Activated T-helper 2 cell treated with anti-CD3 and anti-CD28 coated beads, Interferon-gamma antibody, Interleukin-2, Interleukin-4, amounts not matched to agents 10 μg/mL and 5 μg/mL and 100 μg/mL, durations not matched to agents 14 hours and 24 hours and 36 hours (primary cell): ENCODE measurements at regions not wholly inside any gene's neighbourhood (a gene's known extent, or its start where the extent isn't known, plus 50 kb on each side); places are given as distances from the start of the nearest gene placed in this dataset.
"Not testable (repeated sequence)": the region's sequence is repeated elsewhere in the genome, so short reads cannot be mapped to it uniquely, and the experiment has no call there.

ENCODE experiments used
- DNase-seq: peaks from one replicate; pipeline ENCODE4 v3.0.0; 2021; ENCODE audit warnings: low spot score
- H3K27ac Mint-ChIP-seq: one replicate; pipeline ENCODE4 v1.8.0; 2021; ENCODE audit warnings: mixed read lengths
- H3K27me3 Mint-ChIP-seq: one replicate; pipeline ENCODE4 v1.8.0; 2021; ENCODE audit warnings: low read depth, mixed read lengths
- H3K36me3 Mint-ChIP-seq: one replicate; pipeline ENCODE4 v1.8.0; 2021; ENCODE audit warnings: low read depth, mixed read lengths
- H3K4me1 Mint-ChIP-seq: one replicate; pipeline ENCODE4 v1.8.0; 2021; ENCODE audit warnings: low read depth, mixed read lengths
- H3K4me3 Mint-ChIP-seq: one replicate; pipeline ENCODE4 v1.8.0; 2021; ENCODE audit warnings: low read depth, mild to moderate bottlenecking, moderate library complexity, mixed read lengths
- H3K9me3 Mint-ChIP-seq: one replicate; pipeline ENCODE4 v1.8.0; 2021; ENCODE audit warnings: mixed read lengths
- intact Hi-C: fragments of 100-400 bp; cut with micrococcal nuclease; formaldehyde crosslinking; loops from one replicate; pipeline ENCODE4 v1.15.1; 2023

DNA sequence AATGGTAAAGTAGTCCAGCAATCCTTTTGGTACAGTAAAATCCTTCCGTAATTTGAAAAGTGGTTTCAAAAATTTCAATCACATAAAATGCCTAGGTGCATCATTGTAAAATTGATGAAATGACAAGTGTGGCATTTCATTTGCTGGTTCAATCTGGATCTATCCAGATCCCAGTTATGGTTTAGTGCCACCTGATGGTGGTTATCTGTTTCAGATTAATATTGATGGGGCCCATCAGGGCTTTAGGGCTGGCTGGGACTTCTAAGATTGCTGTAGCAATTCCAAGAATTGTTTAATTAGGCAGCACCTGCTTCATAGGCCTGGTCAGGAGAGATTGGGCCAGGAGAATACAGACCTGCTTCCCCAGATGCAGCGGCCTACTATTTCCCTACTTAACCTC, 55.5 kb upstream of the PIK3C3 start:
- Mint-ChIP-seq H3K4me3 (no peak overlapping the region), H3K4me1 (no peaks in the 10 kb centered on the region), H3K27me3 (peaks cover 6% of the 10 kb centered on the region), H3K27ac (no peak overlapping the region), H3K36me3 (no peaks in the 10 kb centered on the region), H3K9me3 (no peaks in the 10 kb centered on the region)
- intact Hi-C loops: no loop called here
- DNase-seq: no peak

DNA sequence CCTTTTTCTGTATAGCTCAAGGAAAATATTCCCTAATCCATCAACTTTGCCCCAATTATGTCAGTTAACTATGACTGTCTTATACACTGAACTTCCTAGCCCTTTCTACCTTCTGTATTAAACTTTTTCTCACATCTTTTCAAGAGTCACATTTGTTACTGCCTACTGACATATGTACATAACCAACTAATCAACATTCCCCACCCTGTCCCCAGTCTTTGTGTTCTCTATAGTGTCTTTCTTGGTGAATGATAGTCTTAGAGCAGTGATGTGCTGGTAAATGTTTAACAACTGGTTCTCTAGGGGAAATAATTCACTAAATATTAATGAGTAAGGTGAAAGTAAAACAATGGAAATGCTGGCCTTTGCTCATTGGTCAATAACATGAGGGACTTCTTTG, 61.6 kb upstream of the PIK3C3 start:
- no peak overlapping the region for H3K4me3 Mint-ChIP-seq
- intact Hi-C loops: no loop called here
- no peaks in the 10 kb centered on the region for H3K36me3 Mint-ChIP-seq
- H3K9me3 Mint-ChIP-seq: no peaks in the 10 kb centered on the region
- H3K4me1 Mint-ChIP-seq: no peaks in the 10 kb centered on the region
- peaks cover 1% of the 10 kb centered on the region for H3K27me3 Mint-ChIP-seq
- H3K27ac Mint-ChIP-seq: no peak overlapping the region
- DNase-seq: no peak

DNA sequence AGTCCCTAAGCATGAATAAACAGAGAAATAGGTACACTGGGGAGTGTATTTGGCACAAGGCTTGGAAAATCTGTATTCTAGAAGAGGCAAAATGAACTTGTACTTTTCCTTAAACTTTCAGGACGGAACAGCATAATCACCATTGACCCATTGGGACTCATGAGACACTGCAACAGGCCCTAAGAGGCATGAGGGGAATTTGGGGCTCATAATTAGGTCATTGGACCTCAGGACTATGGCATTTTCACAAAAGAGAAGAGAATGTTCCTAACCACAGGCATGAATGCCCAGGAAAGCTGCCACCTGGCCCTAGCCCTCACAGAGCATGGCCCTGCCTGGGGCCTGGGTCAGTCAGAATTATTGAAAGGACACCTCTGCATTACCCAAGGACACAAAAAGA, 67.9 kb upstream of the PIK3C3 start:
- Mint-ChIP-seq H3K36me3 (no peaks in the 10 kb centered on the region), H3K27me3 (no peaks in the 10 kb centered on the region), H3K9me3 (no peaks in the 10 kb centered on the region), H3K27ac (no peak overlapping the region), H3K4me1 (no peaks in the 10 kb centered on the region), H3K4me3 (no peak overlapping the region)
- intact Hi-C loops: no loop called here
- no peak for DNase-seq

DNA sequence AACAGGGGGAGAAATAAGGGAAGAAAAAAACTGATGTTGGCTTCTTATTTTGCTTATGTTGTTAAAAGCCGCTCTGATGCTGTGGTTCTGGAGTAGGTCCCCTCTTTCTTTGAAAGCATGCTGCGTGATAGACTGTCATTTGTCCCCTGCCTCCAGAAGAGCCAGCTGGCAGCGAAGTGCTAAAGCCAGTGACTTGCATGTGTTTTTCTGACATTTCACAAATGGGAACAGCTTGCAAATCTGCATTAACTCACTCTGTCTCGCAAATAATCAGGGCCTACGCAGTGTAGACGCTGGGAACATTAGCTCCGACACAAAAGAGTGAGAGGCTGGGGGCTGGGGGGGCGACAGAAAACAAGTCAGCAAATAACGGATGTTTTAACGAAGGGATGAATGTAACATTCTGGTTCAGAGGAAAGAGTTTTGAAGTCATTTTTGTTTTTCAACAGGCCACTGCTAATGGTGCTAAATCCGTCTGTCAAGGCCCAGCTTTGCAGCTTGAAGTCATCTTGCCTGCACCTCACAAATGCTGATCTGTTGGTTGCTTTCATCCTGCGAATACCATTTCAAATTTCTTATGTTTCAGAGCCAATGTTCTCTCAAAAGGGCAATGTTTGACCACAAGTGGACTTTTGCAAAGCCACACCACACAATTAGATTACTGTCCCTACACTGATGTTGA, 68.8 kb upstream of the PIK3C3 start:
- H3K4me1 Mint-ChIP-seq: no peaks in the 10 kb centered on the region
- no peaks in the 10 kb centered on the region for H3K27me3 Mint-ChIP-seq
- H3K36me3 Mint-ChIP-seq: no peaks in the 10 kb centered on the region
- intact Hi-C loops: no loop called here
- no peak overlapping the region for H3K27ac Mint-ChIP-seq
- H3K4me3 Mint-ChIP-seq: no peak overlapping the region
- no peak for DNase-seq
- H3K9me3 Mint-ChIP-seq: no peaks in the 10 kb centered on the region

DNA sequence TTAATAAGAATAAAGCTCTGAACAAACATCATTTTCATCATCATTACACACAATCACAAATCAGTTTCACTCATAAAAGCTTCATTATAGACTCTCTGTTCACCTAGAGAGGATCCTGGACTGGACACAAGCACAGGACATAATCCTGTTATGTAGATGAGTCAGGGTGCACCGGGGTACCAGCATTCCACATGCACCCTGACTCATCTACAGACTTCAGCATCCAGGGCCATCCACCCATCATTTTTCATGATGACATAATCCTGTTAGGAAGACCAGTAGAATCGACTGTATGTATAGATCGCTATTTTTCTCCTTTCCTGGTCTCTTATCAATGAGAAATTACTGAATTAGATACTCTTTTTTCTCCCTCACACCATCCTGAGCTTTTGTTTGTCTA, 73.7 kb upstream of the PIK3C3 start:
- intact Hi-C loops: no loop called here
- DNase-seq: no peak
- Mint-ChIP-seq H3K4me3 (no peak overlapping the region), H3K36me3 (no peaks in the 10 kb centered on the region), H3K27ac (no peak overlapping the region), H3K9me3 (no peaks in the 10 kb centered on the region), H3K27me3 (no peaks in the 10 kb centered on the region), H3K4me1 (no peaks in the 10 kb centered on the region)

DNA sequence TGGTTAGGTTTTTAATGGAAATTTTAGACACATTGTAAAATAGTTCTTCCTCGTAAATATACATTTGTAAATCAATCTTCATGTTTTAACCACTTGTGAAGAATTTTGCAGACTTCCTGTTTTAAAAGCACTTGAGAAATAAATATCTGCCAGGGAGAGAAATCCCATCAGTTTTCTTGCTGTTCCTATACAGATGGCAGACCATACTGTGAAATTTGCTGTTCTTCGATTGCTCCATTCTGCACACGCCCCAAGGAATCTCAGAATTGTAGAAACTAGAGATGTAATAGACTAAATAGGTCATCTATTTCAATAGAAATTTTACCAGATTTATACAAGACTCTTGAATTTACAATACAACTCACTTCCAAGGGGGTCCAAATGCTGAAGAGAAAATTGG, 75.8 kb upstream of the PIK3C3 start:
- Mint-ChIP-seq H3K27ac (no peak overlapping the region), H3K4me3 (no peak overlapping the region), H3K36me3 (no peaks in the 10 kb centered on the region), H3K9me3 (no peaks in the 10 kb centered on the region), H3K27me3 (peaks cover 2% of the 10 kb centered on the region), H3K4me1 (no peaks in the 10 kb centered on the region)
- intact Hi-C loops: no loop called here
- no peak for DNase-seq

DNA sequence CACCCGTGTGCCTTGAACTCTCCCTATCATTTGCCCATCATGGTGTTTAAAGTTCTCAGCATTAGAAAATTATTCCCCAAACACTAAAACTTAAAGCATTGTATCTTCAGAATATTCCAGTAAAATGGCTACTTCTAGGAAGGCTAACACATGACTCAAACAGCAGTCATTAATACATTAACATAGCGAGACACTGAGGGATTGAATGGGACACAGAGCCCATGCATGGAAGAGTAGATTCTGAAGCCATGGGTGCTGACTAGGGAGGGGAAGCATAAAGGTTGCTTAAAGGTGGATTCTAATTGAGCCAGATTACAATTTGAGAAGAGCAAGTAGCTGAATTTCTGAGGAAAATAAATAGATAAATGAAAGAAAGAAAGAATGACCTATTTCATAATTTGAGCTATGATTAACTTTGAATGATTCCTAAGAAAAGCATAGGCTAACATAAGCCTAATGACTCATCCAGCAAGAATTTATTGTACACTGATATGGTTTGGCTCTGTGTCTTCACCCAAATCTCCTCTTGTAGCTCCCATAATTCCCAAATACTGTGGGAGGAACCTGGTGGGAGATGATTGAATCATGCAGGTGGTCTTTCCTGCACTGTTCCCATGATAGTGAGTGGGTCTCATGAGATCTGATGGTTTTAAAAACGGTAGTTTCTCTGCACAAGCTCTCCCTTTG, 79.8 kb upstream of the PIK3C3 start:
- peaks cover 2% of the 10 kb centered on the region for H3K27me3 Mint-ChIP-seq
- H3K9me3 Mint-ChIP-seq: no peaks in the 10 kb centered on the region
- DNase-seq: no peak
- H3K4me1 Mint-ChIP-seq: peaks cover 4% of the 10 kb centered on the region
- H3K36me3 Mint-ChIP-seq: no peaks in the 10 kb centered on the region
- no peak overlapping the region for H3K27ac Mint-ChIP-seq
- intact Hi-C loops: no loop called here
- no peak overlapping the region for H3K4me3 Mint-ChIP-seq

DNA sequence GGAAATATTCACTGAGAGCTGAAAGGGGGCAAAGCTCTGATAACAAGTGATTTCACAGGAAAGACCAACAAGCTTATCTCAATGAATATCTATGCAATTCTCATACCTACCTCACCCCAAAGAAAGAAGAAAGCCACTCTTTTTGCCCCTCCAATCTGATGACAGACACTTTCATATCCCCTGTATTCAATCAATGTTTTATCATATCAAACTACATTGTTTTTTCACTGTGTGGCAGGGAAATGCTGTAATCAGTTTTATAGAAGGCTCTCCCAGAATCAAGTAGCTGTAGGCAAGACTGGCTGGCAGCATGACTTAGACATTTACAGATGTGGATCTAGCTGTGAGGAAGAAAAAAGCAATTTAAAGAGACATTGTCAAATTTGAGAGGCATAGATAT, 81.3 kb upstream of the PIK3C3 start:
- peaks cover 2% of the 10 kb centered on the region for H3K27me3 Mint-ChIP-seq

DNA sequence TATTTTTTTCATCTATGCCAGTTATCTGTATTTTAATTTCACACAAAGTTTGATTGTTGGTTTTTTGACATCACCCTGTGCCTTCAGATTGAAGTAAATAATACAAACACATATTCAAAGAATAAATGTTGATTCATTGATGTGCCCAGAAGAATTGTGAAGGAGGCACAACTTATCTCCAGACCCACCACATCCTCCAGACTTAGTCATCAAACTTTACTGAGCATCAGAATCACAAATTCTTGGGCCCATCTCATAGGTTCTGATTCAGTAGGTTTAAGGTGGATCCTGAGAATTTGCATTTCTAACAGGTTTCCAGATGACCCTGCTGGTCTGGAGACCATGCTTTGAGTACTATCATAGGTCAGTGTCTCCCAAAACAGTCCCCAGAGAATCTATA, 82.8 kb upstream of the PIK3C3 start:
- H3K4me1 Mint-ChIP-seq: peaks cover 4% of the 10 kb centered on the region
- no peaks in the 10 kb centered on the region for H3K9me3 Mint-ChIP-seq
- DNase-seq: no peak
- intact Hi-C loops: no loop called here
- H3K36me3 Mint-ChIP-seq: no peaks in the 10 kb centered on the region
- H3K4me3 Mint-ChIP-seq: no peak overlapping the region
- H3K27ac Mint-ChIP-seq: no peak overlapping the region
- H3K27me3 Mint-ChIP-seq: peaks cover 2% of the 10 kb centered on the region

More for the DNA sequence above, 81.3 kb upstream of the PIK3C3 start:
- no peak overlapping the region for H3K4me3 Mint-ChIP-seq
- no peaks in the 10 kb centered on the region for H3K36me3 Mint-ChIP-seq
- H3K4me1 Mint-ChIP-seq: peaks cover 4% of the 10 kb centered on the region
- intact Hi-C loops: no loop called here
- H3K9me3 Mint-ChIP-seq: no peaks in the 10 kb centered on the region
- no peak for DNase-seq
- no peak overlapping the region for H3K27ac Mint-ChIP-seq

DNA sequence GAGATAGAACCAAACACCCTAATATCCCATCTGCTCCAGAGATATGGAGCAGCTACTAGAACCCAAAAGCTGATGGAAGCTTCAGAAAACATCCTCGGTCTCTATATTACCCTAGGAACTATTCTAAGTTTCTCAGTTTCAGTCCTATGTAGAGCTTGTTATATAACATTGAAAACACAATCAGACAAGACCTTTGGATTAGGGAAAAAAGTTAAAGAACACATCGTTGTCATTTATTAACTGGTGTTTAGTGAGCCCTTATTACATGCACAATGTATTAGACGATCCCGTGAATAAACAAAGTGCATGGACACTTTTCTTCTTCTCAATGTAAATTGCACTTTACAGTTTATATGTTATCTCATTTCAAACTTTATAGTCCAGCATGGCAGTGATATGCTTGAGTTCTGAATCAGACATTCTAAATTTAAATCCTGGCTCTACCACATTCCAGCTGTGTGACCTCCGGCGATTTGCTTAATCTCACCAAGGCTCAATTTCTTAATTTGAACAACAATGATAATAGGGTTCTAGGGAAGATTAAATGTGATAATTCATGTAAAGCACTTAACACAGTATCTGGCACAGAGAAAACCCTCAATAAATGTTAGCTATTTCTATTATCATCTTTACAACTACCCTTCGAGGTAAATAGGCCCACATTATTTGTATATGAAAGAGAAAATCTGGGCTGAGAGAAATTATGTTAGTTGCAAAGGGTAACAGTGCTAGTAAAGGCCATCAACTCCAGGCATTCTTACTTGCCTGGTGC, 83.6 kb upstream of the PIK3C3 start:
- intact Hi-C loops: no loop called here
- Mint-ChIP-seq H3K27me3 (peaks cover 2% of the 10 kb centered on the region), H3K4me3 (no peak overlapping the region), H3K36me3 (no peaks in the 10 kb centered on the region), H3K4me1 (peaks cover 4% of the 10 kb centered on the region), H3K27ac (no peak overlapping the region), H3K9me3 (no peaks in the 10 kb centered on the region)
- DNase-seq: no peak

DNA sequence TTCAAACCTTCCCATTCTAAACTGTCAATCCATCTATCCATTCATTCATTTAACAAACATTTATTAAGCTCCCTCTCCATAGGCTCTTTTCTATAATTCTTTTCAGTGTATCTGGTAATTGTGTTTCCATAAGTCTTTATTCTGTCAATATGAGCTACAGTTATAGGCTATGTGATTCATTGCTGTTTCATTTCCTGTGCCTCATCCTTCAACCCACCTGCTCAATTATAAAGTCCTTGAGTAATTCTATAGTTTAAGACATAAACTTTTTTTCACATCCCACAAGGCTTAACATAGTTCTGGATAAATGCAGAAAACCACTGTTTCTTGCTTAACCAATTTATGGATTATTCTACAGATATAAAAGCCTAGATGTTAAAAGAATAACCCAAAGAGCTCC, 84.2 kb upstream of the PIK3C3 start:
- Mint-ChIP-seq H3K27me3 (peaks cover 2% of the 10 kb centered on the region), H3K36me3 (no peaks in the 10 kb centered on the region)
- intact Hi-C loops: no loop called here

DNA sequence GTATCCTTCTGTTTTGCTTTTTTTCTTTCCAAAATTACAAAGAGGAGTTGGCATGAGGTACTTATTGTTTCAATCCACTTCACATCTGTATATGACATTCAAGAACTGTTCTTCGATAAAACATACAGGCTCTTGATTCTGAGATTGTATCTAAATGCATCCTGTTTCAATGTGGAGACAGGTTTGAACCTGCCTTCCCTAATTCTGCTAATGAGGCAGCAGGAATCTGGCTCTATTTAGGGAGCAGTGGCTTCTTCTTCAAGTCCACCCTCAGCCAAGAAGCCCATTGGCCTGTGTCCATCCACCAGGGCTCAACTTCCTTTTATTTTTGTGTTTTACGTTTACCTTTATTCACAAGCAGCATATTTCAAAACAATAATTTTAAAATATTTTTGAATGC, 84.8 kb upstream of the PIK3C3 start:
- no peaks in the 10 kb centered on the region for H3K9me3 Mint-ChIP-seq
- H3K27ac Mint-ChIP-seq: no peak overlapping the region
- intact Hi-C loops: no loop called here
- H3K4me1 Mint-ChIP-seq: peaks cover 4% of the 10 kb centered on the region
- no peak overlapping the region for H3K4me3 Mint-ChIP-seq
- no peak for DNase-seq
- H3K27me3 Mint-ChIP-seq: no peaks in the 10 kb centered on the region
- no peaks in the 10 kb centered on the region for H3K36me3 Mint-ChIP-seq

More for the DNA sequence above, 84.2 kb upstream of the PIK3C3 start:
- Mint-ChIP-seq H3K9me3 (no peaks in the 10 kb centered on the region), H3K4me1 (peaks cover 4% of the 10 kb centered on the region), H3K27ac (no peak overlapping the region), H3K4me3 (no peak overlapping the region)
- DNase-seq: no peak

DNA sequence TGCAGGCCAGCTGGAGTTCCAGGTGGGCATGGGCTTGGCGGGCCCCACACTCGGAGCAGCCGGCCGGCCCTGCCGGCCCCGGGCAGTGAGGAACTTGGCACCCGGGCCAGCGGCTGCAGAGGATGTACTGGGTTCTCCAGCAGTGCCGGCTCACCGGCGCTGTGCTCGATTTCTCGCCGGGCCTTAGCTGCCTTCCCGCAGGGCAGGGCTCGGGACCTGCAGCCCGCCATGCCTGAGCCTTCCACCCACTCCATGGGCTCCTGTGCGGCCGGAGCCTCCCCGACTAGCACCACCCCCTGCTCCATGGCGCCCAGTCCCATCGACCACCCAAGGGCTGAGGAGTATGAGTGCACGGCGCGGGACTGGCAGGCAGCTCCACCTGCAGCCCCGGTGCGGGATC, 89.2 kb upstream of the PIK3C3 start:
- H3K4me1 Mint-ChIP-seq, H3K36me3 Mint-ChIP-seq, H3K4me3 Mint-ChIP-seq, DNase-seq, H3K27me3 Mint-ChIP-seq, H3K27ac Mint-ChIP-seq, intact Hi-C loops, H3K9me3 Mint-ChIP-seq: not testable (repeated sequence)
